ENCODE measurements at regions not wholly inside any gene's neighbourhood (a gene's known extent, or its start where the extent isn't known, plus 50 kb on each side); places are given as distances from the start of the nearest gene placed in this dataset.

GRCh38 chr2:136308611-136309010, 190.7 kb upstream of the CXCR4 start:
- TF ChIP-seq CTCF (IDR thresholded peaks at IDR 0.05; ENCODE audit: low read length, missing control alignments), result no peak

GRCh38 chr2:136306836-136307235, 188.9 kb upstream of the CXCR4 start:
- no peak for TF ChIP-seq CTCF (IDR thresholded peaks at IDR 0.05; ENCODE audit: low read length, missing control alignments)
- no peak overlapping the region for H3K4me3 ChIP-seq (replicated peaks; ENCODE audit: low read depth, low read length)
- no peak for DNase-seq (ENCODE audit: low read depth)

More at GRCh38 chr2:136308611-136309010, 190.7 kb upstream of the CXCR4 start:
- DNase-seq (ENCODE audit: low read depth), result no peak
- no peak overlapping the region for H3K4me3 ChIP-seq (replicated peaks; ENCODE audit: low read depth, low read length)

DNA sequence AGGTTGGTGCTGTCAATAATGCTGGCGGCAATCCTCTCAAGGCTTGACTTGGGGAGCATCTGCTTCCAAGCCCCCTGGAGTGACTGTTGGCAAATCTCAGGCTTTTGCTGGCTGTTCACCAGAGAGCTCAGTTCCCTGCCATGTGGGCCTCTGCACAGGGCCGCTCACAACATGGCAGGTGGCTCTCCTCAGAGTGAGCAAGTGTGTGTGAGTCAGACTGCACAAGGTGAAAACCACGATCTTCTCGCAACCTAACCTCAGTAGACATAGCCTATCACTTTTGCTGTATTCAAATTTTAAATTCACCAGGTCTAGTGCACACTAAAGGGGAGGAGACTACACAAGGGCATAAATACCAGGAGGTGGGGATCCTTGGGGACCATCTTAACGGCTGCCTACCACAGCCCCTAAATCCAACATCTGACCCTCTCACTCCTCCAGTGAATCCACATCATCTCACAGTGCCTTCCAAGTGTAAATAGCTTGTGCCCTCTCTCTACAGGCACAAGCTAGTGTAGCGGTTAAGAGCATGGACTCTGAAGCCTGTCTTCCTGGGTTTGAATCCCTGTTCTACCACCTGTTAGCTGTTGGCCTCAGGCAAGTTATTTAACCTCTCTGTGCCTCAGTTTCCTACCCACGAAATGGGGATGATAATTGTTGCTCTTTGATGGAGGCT, 187.7 kb upstream of the CXCR4 start:
- DNase-seq (ENCODE audit: low read depth), result no peak

GRCh38 chr2:136301006-136301405, 183.1 kb upstream of the CXCR4 start:
- H3K4me3 ChIP-seq (replicated peaks; ENCODE audit: low read depth, low read length), result no peak overlapping the region
- no peak for TF ChIP-seq CTCF (IDR thresholded peaks at IDR 0.05; ENCODE audit: low read length, missing control alignments)
- DNase-seq (ENCODE audit: low read depth), result no peak

More for the DNA sequence above, 187.7 kb upstream of the CXCR4 start:
- no peak overlapping the region for H3K4me3 ChIP-seq (replicated peaks; ENCODE audit: low read depth, low read length)
- TF ChIP-seq CTCF (IDR thresholded peaks at IDR 0.05; ENCODE audit: low read length, missing control alignments), result no peak

GRCh38 chr2:136298631-136299030, 180.7 kb upstream of the CXCR4 start:
- no peak overlapping the region for H3K4me3 ChIP-seq (replicated peaks; ENCODE audit: low read depth, low read length)
- DNase-seq (ENCODE audit: low read depth), result no peak
- TF ChIP-seq CTCF (IDR thresholded peaks at IDR 0.05; ENCODE audit: low read length, missing control alignments), result no peak

DNA sequence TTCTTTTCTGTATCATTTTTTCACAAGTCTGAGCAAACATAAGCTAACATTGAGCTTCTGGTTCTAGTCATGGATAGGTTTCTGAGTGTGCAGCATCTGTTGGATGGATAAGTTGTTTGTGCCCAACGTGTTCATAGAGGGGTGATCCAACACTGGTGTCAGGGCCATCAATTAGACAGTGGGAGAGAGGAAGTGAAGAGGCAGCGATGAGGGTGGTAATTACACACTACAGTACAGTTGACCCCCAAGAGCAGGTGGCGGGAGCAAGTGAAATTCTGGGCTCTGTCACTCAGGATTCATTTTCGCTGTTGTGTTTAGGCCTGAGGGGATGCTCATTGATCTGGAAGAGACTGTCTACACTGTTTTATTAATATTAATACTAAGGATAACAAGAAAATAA, 180.0 kb upstream of the CXCR4 start:
- no peak for TF ChIP-seq CTCF (IDR thresholded peaks at IDR 0.05; ENCODE audit: low read length, missing control alignments)
- H3K4me3 ChIP-seq (replicated peaks; ENCODE audit: low read depth, low read length), result no peak overlapping the region
- DNase-seq (ENCODE audit: low read depth), result no peak

DNA sequence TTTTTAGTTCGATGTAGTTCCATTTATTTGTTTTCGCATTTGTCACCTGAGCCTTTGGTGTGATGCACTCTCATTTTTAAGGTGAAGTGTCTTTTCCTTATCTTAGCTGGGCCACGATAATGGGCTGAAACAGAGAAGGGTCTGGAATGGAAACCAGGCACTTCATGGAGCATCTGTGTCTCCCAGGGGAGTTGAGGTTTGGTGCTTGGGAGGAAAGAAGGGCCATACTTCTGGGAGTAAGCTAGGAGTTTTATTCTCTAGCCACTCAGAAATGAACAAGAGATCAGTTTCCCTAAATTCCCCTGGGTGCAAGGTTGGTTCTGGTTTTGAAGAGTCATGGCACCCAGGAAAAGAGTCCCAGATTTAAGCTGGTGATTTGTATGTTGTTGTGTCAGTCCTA, 179.4 kb upstream of the CXCR4 start:
- H3K4me3 ChIP-seq (replicated peaks; ENCODE audit: low read depth, low read length), result no peak overlapping the region
- DNase-seq (ENCODE audit: low read depth), result no peak
- no peak for TF ChIP-seq CTCF (IDR thresholded peaks at IDR 0.05; ENCODE audit: low read length, missing control alignments)
